ENCODE measurements at regions not wholly inside any gene's neighbourhood (a gene's known extent, or its start where the extent isn't known, plus 50 kb on each side); places are given as distances from the start of the nearest gene placed in this dataset.

DNA sequence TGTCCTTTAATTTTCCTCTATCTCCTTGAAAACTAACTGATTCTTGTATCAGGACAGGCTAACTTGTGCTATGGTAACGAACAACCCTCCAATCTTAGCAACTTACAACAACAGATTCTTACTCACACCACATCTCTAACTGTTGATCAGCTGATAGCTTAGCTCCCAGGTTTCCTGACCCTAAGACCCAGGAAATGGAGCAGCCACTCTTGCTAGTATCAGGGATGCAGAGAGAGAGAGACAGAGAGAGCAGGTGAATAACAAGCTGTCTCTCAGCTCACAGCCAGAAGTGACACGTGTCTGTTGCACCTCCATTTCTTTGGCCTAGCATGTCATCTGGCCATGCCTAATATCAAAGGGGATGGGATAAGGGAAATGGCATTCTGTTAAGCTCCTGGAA lies 1289.0 kb upstream of the AUTS2 start:
- TF ChIP-seq, protein P1, sequence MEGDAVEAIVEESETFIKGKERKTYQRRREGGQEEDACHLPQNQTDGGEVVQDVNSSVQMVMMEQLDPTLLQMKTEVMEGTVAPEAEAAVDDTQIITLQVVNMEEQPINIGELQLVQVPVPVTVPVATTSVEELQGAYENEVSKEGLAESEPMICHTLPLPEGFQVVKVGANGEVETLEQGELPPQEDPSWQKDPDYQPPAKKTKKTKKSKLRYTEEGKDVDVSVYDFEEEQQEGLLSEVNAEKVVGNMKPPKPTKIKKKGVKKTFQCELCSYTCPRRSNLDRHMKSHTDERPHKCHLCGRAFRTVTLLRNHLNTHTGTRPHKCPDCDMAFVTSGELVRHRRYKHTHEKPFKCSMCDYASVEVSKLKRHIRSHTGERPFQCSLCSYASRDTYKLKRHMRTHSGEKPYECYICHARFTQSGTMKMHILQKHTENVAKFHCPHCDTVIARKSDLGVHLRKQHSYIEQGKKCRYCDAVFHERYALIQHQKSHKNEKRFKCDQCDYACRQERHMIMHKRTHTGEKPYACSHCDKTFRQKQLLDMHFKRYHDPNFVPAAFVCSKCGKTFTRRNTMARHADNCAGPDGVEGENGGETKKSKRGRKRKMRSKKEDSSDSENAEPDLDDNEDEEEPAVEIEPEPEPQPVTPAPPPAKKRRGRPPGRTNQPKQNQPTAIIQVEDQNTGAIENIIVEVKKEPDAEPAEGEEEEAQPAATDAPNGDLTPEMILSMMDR (IDR thresholded peaks at IDR 0.05; ENCODE audit: low read depth, low read length) = no peak
- no peaks in the 10 kb centered on the region for H3K4me1 ChIP-seq
- H3K9me3 ChIP-seq = no peaks in the 10 kb centered on the region
- no peak overlapping the region for H3K4me3 ChIP-seq (ENCODE audit: low read depth, low read length)
- H3K27me3 ChIP-seq = no peaks in the 10 kb centered on the region
- no peaks in the 10 kb centered on the region for H3K36me3 ChIP-seq
- no peak for DNase-seq

DNA sequence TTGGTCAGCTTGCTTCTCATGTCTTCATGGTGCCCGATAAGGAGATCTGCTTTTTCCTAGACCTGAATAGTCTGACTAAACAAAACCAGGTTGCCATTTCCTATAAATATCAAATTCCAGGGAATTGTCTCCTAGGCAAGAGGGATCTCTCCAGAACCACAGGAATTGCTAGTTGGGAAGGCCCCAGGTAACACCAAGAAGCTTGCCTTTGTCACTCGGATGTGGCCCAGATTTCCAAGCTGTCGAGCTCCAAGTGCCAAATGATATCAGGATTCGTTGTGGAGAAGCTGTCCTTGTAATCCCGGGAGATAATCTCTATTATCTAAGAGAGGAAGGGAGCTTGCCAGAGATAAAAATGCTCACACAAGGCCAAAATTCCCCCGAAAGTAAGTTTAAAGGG lies 1288.5 kb upstream of the AUTS2 start:
- TF ChIP-seq, protein P1 (IDR thresholded peaks at IDR 0.05; ENCODE audit: low read depth, low read length) = no peak
- no peaks in the 10 kb centered on the region for H3K36me3 ChIP-seq
- H3K9me3 ChIP-seq = no peaks in the 10 kb centered on the region
- H3K27me3 ChIP-seq = no peaks in the 10 kb centered on the region
- no peak overlapping the region for H3K4me3 ChIP-seq (ENCODE audit: low read depth, low read length)
- no peaks in the 10 kb centered on the region for H3K4me1 ChIP-seq
- DNase-seq = no peak

DNA sequence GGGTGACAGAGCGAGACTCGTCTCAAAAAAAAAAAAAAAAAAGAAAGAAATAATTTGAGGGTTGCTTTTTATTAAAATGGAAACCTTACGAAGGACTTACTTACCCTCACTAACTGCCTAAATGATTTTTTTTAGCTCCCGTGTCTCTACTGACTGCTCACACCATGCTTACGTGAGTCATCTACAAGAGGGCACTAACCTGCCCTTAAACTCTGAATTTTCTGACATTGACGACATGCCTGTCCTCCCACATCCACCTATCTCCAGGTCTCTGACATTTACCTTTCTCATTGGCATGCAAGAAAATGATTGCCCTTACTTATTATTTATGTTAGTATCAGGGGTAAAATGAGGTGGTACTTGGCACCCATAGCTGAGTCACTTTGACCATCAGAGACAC lies 1286.3 kb upstream of the AUTS2 start:
- no peak overlapping the region for H3K4me3 ChIP-seq (ENCODE audit: low read depth, low read length)
- H3K9me3 ChIP-seq = no peaks in the 10 kb centered on the region
- DNase-seq = no peak
- H3K4me1 ChIP-seq = no peaks in the 10 kb centered on the region
- TF ChIP-seq, protein P1 (IDR thresholded peaks at IDR 0.05; ENCODE audit: low read depth, low read length) = no peak
- no peaks in the 10 kb centered on the region for H3K27me3 ChIP-seq
- H3K36me3 ChIP-seq = no peaks in the 10 kb centered on the region

DNA sequence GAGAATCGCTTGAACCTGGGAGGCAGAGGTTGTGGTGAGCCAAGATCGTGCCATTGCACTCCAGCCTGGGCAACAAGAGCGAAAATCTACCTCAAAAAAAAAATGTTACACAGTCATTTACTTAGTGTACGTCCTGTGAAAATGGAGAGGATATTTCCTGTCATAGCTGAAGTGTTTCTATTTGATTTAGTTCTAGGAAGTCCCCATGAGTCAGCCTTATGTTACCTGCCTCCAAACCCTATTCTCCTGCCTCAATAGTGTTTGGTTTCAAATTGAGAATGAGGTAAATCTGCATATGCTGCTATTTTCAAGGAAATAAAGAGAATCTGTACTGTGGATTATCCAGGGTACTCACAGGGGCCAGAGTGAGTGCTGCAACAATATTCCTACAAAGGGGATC lies 1284.5 kb upstream of the AUTS2 start:
- no peak overlapping the region for H3K4me3 ChIP-seq (ENCODE audit: low read depth, low read length)
- no peaks in the 10 kb centered on the region for H3K4me1 ChIP-seq
- no peaks in the 10 kb centered on the region for H3K36me3 ChIP-seq
- DNase-seq = no peak
- no peaks in the 10 kb centered on the region for H3K27me3 ChIP-seq
- TF ChIP-seq, protein P1 (IDR thresholded peaks at IDR 0.05; ENCODE audit: low read depth, low read length) = no peak
- H3K9me3 ChIP-seq = no peaks in the 10 kb centered on the region

DNA sequence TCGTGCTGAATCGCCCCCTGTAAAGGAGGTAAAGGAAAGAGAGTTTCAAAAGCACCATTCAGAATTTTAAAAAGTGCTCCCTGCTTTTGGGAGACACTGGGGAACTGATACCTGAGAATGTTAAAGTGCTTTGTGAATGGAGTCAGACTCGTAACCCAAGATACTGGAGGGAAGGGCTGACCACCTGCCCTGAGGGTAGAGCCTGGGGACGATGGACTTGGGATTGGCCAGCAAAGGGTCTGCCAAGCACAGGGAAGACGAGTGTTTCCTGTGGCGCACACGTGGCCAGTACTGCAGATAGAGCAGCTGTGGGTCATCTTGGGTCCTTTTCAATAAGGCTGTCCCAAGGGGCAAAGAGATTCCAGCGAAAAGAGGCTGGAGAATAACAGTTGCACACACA lies 1284.1 kb upstream of the AUTS2 start:
- TF ChIP-seq, protein P1 (IDR thresholded peaks at IDR 0.05; ENCODE audit: low read depth, low read length) = no peak
- no peaks in the 10 kb centered on the region for H3K27me3 ChIP-seq
- DNase-seq = no peak
- no peaks in the 10 kb centered on the region for H3K4me1 ChIP-seq
- H3K36me3 ChIP-seq = no peaks in the 10 kb centered on the region
- no peaks in the 10 kb centered on the region for H3K9me3 ChIP-seq
- no peak overlapping the region for H3K4me3 ChIP-seq (ENCODE audit: low read depth, low read length)

DNA sequence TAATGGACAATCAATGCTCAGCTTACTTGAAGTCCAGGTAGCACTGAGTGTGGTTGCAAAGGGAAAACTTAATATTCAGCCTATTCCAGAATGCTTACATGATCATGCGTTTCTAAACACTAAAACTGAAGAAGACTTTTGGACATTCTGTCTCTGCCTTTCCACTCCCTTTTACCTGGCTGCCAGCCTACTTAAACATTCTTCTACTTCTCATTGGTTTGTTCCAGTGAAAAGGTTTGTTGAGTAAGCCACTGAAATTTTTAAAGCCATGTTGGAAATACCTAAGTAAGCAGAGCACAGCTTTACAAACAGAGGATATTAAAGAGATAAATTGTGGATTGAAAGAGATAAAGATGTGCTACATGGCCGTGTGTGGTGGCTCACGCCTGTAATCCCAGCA lies 1280.8 kb upstream of the AUTS2 start:
- TF ChIP-seq, protein P1 (IDR thresholded peaks at IDR 0.05; ENCODE audit: low read depth, low read length) = no peak
- no peaks in the 10 kb centered on the region for H3K36me3 ChIP-seq
- no peak overlapping the region for H3K4me3 ChIP-seq (ENCODE audit: low read depth, low read length)
- no peaks in the 10 kb centered on the region for H3K27me3 ChIP-seq
- no peaks in the 10 kb centered on the region for H3K9me3 ChIP-seq
- peaks cover 8% of the 10 kb centered on the region; the same call in 1 of the 2 replicates for H3K4me1 ChIP-seq
- DNase-seq = no peak
